Keratinocyte (primary cell): ENCODE measurements at regions not wholly inside any gene's neighbourhood (a gene's known extent, or its start where the extent isn't known, plus 50 kb on each side); places are given as distances from the start of the nearest gene placed in this dataset.

Source experiments
- DNase-seq: peaks from one replicate; pipeline ENCODE4 v3.0.0-alpha.2; 2011; ENCODE audit warnings: low read depth, missing footprints, low spot score
- FAIRE-seq: peaks from 2 replicates; lab custom pipeline; 2011; peaks lifted over from hg19 to GRCh38; lab: Jason Lieb, UNC
- H2AFZ ChIP-seq: 2 replicates; pipeline ENCODE4 v1.6.0; 2012; ENCODE audit warnings: low read length, control low read depth, inconsistent platforms; ENCODE audit not compliant: control insufficient read depth
- H3K27ac ChIP-seq: 2 replicates; pipeline ENCODE4 v1.5.1; 2011; ENCODE audit warnings: low read length; ENCODE audit not compliant: control insufficient read depth, insufficient read depth
- H3K27me3 ChIP-seq: 3 replicates; pipeline ENCODE4 v1.6.0; 2011; ENCODE audit warnings: low read length; ENCODE audit not compliant: control insufficient read depth, insufficient read depth; ENCODE audit errors: extremely low read depth
- H3K36me3 ChIP-seq, 2 experiments: 2 replicates in 1 of 2; 3 replicates in 1 of 2; pipeline ENCODE4 v1.5.1; 2011; ENCODE audit warnings: low read length in 2 of 2, mild to moderate bottlenecking in 1 of 2; ENCODE audit not compliant: control insufficient read depth in 2 of 2, insufficient read depth in 2 of 2; ENCODE audit errors: extremely low read depth in 1 of 2
- H3K4me1 ChIP-seq: 3 replicates; pipeline ENCODE4 v1.5.1; 2011; ENCODE audit warnings: low read length; ENCODE audit not compliant: control insufficient read depth, insufficient read depth; ENCODE audit errors: extremely low read depth
- H3K4me2 ChIP-seq: 3 replicates; pipeline ENCODE4 v1.6.0; 2011; ENCODE audit warnings: low read depth, low read length; ENCODE audit not compliant: control insufficient read depth, insufficient read depth; ENCODE audit errors: extremely low read depth
- H3K4me3 ChIP-seq, 3 experiments: fragments of 200-600 bp in 1 of 3; sonication (generic) in 1 of 3; 2 replicates in 2 of 3; 3 replicates in 1 of 3; pipeline ENCODE4 v1.5.1; 2011 to 2016; ENCODE audit warnings: low read length in 3 of 3, mild to moderate bottlenecking in 3 of 3, control low read depth in 2 of 3, inconsistent platforms in 1 of 3, low read depth in 1 of 3, mixed read lengths in 1 of 3, mixed run types in 1 of 3, moderate library complexity in 1 of 3; ENCODE audit not compliant: control insufficient read depth in 2 of 3, insufficient read depth in 2 of 3; ENCODE audit errors: extremely low read depth in 1 of 3
- H3K79me2 ChIP-seq: 2 replicates; pipeline ENCODE4 v1.6.0; 2012; ENCODE audit warnings: low read length; ENCODE audit not compliant: control insufficient read depth, insufficient read depth
- H3K9ac ChIP-seq: 3 replicates; pipeline ENCODE4 v1.6.0; 2011; ENCODE audit warnings: low read length; ENCODE audit not compliant: control insufficient read depth, insufficient read depth; ENCODE audit errors: extremely low read depth
- H3K9me1 ChIP-seq: 3 replicates; pipeline ENCODE4 v1.6.0; 2011; ENCODE audit warnings: low read length; ENCODE audit not compliant: control insufficient read depth, insufficient read depth; ENCODE audit errors: extremely low read depth
- H3K9me3 ChIP-seq: 2 replicates; pipeline ENCODE4 v1.5.1; 2012; ENCODE audit warnings: low read depth, low read length; ENCODE audit not compliant: control insufficient read depth
- H4K20me1 ChIP-seq: 3 replicates; pipeline ENCODE4 v1.6.0; 2011; ENCODE audit warnings: low read length; ENCODE audit not compliant: control insufficient read depth, insufficient read depth; ENCODE audit errors: extremely low read depth
- CTCF ChIP-seq, 3 experiments: IDR thresholded peaks in 1 of 3; conservative IDR thresholded peaks in 1 of 3; optimal IDR thresholded peaks in 1 of 3; 2 replicates in 2 of 3; 3 replicates in 1 of 3; pipeline versions ENCODE3 to v1.5.1; 2011; ENCODE audit warnings: low read length in 3 of 3, mild to moderate bottlenecking in 3 of 3, moderate library complexity in 2 of 3, control low read depth in 1 of 3, inconsistent platforms in 1 of 3; ENCODE audit not compliant: insufficient read depth in 2 of 3; ENCODE audit errors: extremely low read depth in 1 of 3
- EZH2 ChIP-seq: IDR thresholded peaks from one replicate; pipeline ENCODE4 v1.6.1; 2012; ENCODE audit warnings: inconsistent platforms, mild to moderate bottlenecking, low read length, moderate library complexity
- dilution Hi-C: fragments of 300-500 bp; cut with MboI; formaldehyde crosslinking; loops from one replicate; pipeline ENCODE4 v1.7.0; 2020; ENCODE audit warnings: low sequenced_read_pairs; ENCODE audit not compliant: extremely low pct_ligation_motif_present

- Histone ChIP-seq H3K4me2 (no peak overlapping the region), H3K4me3 (no peak overlapping the region), H3K9me3 (no peaks in the 10 kb centered on the region), H3K36me3 (no peaks in the 10 kb centered on the region), H3K4me1 (no peaks in the 10 kb centered on the region), H3K79me2 (no peaks in the 10 kb centered on the region), H3K9ac (no peak overlapping the region), H3K27me3 (no peaks in the 10 kb centered on the region), H3K27ac (no peak overlapping the region), H3K9me1 (no peaks in the 10 kb centered on the region), H4K20me1 (no peaks in the 10 kb centered on the region), H2AFZ (no peak overlapping the region)
- dilution Hi-C loops, result no loop called here
- no peak for DNase-seq
- FAIRE-seq, result no peak
- TF ChIP-seq CTCF (optimal IDR thresholded peaks at IDR 0.05 in 1 of 3, IDR thresholded peaks at IDR 0.05 in 1 of 3, conservative IDR thresholded peaks at IDR 0.05 in 1 of 3; ENCODE audit: extremely low read depth in 1 of 3, insufficient read depth in 2 of 3, low read length in 3 of 3), result no peak
- TF ChIP-seq EZH2, result no peak
Observed at GRCh38 chr12:33663000-33663654, 223.5 kb upstream of the SYT10 start.

- Histone ChIP-seq H3K4me2 (no peak overlapping the region), H3K79me2 (no peaks in the 10 kb centered on the region), H2AFZ (no peak overlapping the region), H3K9ac (no peak overlapping the region), H3K9me1 (no peaks in the 10 kb centered on the region), H3K9me3 (no peaks in the 10 kb centered on the region), H3K36me3 (no peaks in the 10 kb centered on the region), H4K20me1 (no peaks in the 10 kb centered on the region), H3K27me3 (no peaks in the 10 kb centered on the region), H3K4me3 (no peak overlapping the region), H3K27ac (no peak overlapping the region), H3K4me1 (no peaks in the 10 kb centered on the region)
- FAIRE-seq (no peak), DNase-seq (no peak)
- TF ChIP-seq EZH2, result no peak
- TF ChIP-seq CTCF (optimal IDR thresholded peaks at IDR 0.05 in 1 of 3, IDR thresholded peaks at IDR 0.05 in 1 of 3, conservative IDR thresholded peaks at IDR 0.05 in 1 of 3; ENCODE audit: extremely low read depth in 1 of 3, insufficient read depth in 2 of 3, low read length in 3 of 3), result no peak
- dilution Hi-C loops, result no loop called here
Observed at GRCh38 chr12:33669349-33669748, 229.7 kb upstream of the SYT10 start.
